Mucosa of descending colon (tissue), 3 donors: ENCODE measurements at regions not wholly inside any gene's neighbourhood (a gene's known extent, or its start where the extent isn't known, plus 50 kb on each side); places are given as distances from the start of the nearest gene placed in this dataset.

Source experiments
- ATAC-seq: fragments of 200-7000 bp; cut with Tn5 transposase; one replicate; pipeline ENCODE4 v1.9.1; 2020; ENCODE audit warnings: mild to moderate bottlenecking, moderate library complexity
- DNase-seq, 3 donors: peaks; one replicate each; pipeline ENCODE4 v3.0.0-alpha.2; 2020
- H3K36me3 ChIP-seq: fragments of 200-600 bp; one replicate; pipeline ENCODE4 v1.8.0; 2021; ENCODE audit warnings: low read depth, mild to moderate bottlenecking
- H3K4me1 ChIP-seq: fragments of 200-600 bp; one replicate; pipeline ENCODE4 v1.8.0; 2021; ENCODE audit warnings: low read depth, mild to moderate bottlenecking
- H3K4me3 ChIP-seq: fragments of 200-600 bp; one replicate; pipeline ENCODE4 v1.8.0; 2021; ENCODE audit warnings: mild to moderate bottlenecking
- H3K9me3 ChIP-seq: fragments of 200-600 bp; one replicate; pipeline ENCODE4 v1.8.0; 2021; ENCODE audit warnings: mild to moderate bottlenecking
- intact Hi-C, 2 donors: fragments of 100-400 bp; cut with DNase I in 1 of 2; cut with micrococcal nuclease in 1 of 2; formaldehyde crosslinking; loops; one replicate each; pipeline versions ENCODE4 v1.11.0 to v1.11.1; 2022; cut with DNase I, micrococcal nuclease
- TF ChIP-seq, protein P1 (sequence below): fragments of 200-600 bp; IDR thresholded peaks from one replicate; pipeline ENCODE4 v1.8.0; 2022; ENCODE audit warnings: antibody characterized with exemption, mild to moderate bottlenecking
- donor health status: DM: no; HTN: no; CAD: no; lungs with moderate emphysema.
- donor health status: DM: no; HTN: no; CAD: no.
- donor health status: DM: no; HTN: yes; CAD: no.

GRCh38 chr3:74564560-74564959, 49.9 kb downstream of the CNTN3 start:
- TF ChIP-seq, protein P1, sequence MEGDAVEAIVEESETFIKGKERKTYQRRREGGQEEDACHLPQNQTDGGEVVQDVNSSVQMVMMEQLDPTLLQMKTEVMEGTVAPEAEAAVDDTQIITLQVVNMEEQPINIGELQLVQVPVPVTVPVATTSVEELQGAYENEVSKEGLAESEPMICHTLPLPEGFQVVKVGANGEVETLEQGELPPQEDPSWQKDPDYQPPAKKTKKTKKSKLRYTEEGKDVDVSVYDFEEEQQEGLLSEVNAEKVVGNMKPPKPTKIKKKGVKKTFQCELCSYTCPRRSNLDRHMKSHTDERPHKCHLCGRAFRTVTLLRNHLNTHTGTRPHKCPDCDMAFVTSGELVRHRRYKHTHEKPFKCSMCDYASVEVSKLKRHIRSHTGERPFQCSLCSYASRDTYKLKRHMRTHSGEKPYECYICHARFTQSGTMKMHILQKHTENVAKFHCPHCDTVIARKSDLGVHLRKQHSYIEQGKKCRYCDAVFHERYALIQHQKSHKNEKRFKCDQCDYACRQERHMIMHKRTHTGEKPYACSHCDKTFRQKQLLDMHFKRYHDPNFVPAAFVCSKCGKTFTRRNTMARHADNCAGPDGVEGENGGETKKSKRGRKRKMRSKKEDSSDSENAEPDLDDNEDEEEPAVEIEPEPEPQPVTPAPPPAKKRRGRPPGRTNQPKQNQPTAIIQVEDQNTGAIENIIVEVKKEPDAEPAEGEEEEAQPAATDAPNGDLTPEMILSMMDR = no peak
- DNase-seq (no peak), ATAC-seq (no peak)
- H3K4me1 ChIP-seq = no peaks in the 10 kb centered on the region
- H3K9me3 ChIP-seq = peaks cover 3% of the 10 kb centered on the region
- intact Hi-C loops = no loop called here
- no peaks in the 10 kb centered on the region for H3K36me3 ChIP-seq
- no peak overlapping the region for H3K4me3 ChIP-seq

GRCh38 chr3:74562558-74563269, 51.7 kb downstream of the CNTN3 start:
- TF ChIP-seq, protein P1 = no peak
- H3K4me1 ChIP-seq = no peaks in the 10 kb centered on the region
- peaks cover 6% of the 10 kb centered on the region for H3K9me3 ChIP-seq
- no peak overlapping the region for H3K4me3 ChIP-seq
- intact Hi-C loops = no loop called here
- no peaks in the 10 kb centered on the region for H3K36me3 ChIP-seq
- ATAC-seq (no peak), DNase-seq (no peak)

DNA sequence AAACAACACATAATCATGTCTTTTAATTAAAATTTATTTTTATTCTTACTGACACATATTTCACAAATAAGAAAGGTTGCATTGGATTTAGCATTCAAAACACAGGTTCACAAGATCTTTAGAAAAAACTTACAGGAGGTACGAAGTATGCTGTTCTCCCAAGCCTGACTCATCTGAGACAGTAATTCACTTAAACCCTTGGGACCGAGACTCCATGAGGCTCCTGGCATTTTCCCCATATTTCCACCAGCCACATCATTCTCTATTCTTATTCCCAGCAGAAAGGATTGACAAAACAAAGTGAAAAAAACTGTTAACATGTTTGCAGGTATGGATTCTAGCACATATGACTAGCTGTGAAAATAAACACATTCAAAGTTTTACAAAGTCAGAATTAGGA, 52.6 kb downstream of the CNTN3 start:
- ATAC-seq = no peak
- peaks cover 9% of the 10 kb centered on the region for H3K9me3 ChIP-seq
- no peak for DNase-seq
- no peaks in the 10 kb centered on the region for H3K36me3 ChIP-seq
- intact Hi-C loops = no loop called here
- no peaks in the 10 kb centered on the region for H3K4me1 ChIP-seq
- no peak overlapping the region for H3K4me3 ChIP-seq
- TF ChIP-seq, protein P1 = no peak

GRCh38 chr3:74559261-74559660, 55.2 kb downstream of the CNTN3 start:
- DNase-seq (no peak), ATAC-seq (no peak)
- TF ChIP-seq, protein P1 = no peak
- intact Hi-C loops = no loop called here
- no peaks in the 10 kb centered on the region for H3K36me3 ChIP-seq
- H3K4me3 ChIP-seq = no peak overlapping the region
- H3K9me3 ChIP-seq = peaks cover 6% of the 10 kb centered on the region
- H3K4me1 ChIP-seq = no peaks in the 10 kb centered on the region

DNA sequence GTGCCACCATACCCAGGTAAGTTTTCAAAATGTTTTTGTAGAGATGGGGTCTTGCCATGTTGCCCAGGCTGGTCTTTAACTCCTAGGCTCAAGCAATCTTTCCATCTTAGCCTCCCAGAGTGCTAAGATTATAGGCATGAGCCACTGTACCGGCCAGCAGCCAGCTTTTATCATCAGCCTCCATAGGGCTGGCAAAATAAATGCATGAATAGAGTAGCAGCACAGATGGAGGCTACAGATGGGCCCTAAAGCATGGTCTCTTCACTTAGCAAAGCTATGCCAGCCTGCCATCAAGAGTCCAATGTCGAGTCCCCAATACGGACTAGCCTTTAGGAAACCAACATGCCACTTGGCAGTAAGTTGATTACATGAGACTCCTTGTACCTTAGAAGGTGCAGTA, 63.8 kb downstream of the CNTN3 start:
- no peaks in the 10 kb centered on the region for H3K36me3 ChIP-seq
- peaks cover 4% of the 10 kb centered on the region for H3K9me3 ChIP-seq
- no peaks in the 10 kb centered on the region for H3K4me1 ChIP-seq
- intact Hi-C loops = no loop called here
- no peak for DNase-seq
- no peak for ATAC-seq
- no peak overlapping the region for H3K4me3 ChIP-seq
- TF ChIP-seq, protein P1 = no peak

GRCh38 chr3:74546426-74546825, 68.0 kb downstream of the CNTN3 start:
- DNase-seq (no peak), ATAC-seq (no peak)
- H3K36me3 ChIP-seq = no peaks in the 10 kb centered on the region
- H3K9me3 ChIP-seq = no peaks in the 10 kb centered on the region
- intact Hi-C loops = no loop called here
- no peaks in the 10 kb centered on the region for H3K4me1 ChIP-seq
- TF ChIP-seq, protein P1 = no peak
- H3K4me3 ChIP-seq = no peak overlapping the region
